GM18861 (cell line): ENCODE measurements at regions not wholly inside any gene's neighbourhood (a gene's known extent, or its start where the extent isn't known, plus 50 kb on each side); places are given as distances from the start of the nearest gene placed in this dataset.

Experiments
- ATAC-seq: cut with Tn5 transposase; IDR thresholded peaks from one replicate; pipeline ENCODE4 v1.9.1; 2021; ENCODE audit not compliant: unreplicated experiment

GRCh38 chr22:48452766-48453165 lies 1374.9 kb downstream of the BRD1 start:
- no peak for ATAC-seq

- ATAC-seq = no peak
Observed at GRCh38 chr22:48451891-48452290, 1375.8 kb downstream of the BRD1 start.

DNA sequence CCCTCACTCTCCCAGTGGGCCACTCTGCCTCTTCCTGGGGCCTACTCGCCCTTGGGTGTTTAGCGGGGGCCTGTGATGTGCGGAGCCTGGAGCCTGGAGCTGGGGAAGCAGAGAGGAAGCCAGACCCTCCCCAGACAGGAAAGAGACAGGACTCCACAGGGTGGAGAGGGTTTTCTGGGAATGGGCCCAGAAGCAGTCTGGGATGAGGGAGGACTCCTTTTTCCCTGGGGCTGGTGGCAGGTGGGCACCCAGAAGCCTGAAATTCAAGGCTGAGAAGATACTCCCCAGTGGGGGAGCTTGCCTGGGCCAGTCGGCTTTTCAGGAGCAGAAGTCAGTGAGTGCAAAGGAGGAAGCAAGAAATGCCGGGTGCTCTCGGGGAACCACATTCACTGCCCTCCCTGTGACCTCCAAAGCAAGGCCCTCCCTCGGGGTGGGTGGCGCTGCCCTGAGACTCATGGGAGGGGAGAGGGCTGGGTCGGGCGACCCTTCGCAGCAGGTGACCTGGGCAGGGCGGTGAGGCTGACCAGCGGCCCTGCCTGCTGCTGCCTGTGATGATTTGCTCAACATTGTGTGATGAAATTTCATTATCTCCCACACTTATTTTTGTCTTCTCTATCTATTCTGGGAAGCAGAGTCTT lies 1377.4 kb downstream of the BRD1 start:
- ATAC-seq = no peak

DNA sequence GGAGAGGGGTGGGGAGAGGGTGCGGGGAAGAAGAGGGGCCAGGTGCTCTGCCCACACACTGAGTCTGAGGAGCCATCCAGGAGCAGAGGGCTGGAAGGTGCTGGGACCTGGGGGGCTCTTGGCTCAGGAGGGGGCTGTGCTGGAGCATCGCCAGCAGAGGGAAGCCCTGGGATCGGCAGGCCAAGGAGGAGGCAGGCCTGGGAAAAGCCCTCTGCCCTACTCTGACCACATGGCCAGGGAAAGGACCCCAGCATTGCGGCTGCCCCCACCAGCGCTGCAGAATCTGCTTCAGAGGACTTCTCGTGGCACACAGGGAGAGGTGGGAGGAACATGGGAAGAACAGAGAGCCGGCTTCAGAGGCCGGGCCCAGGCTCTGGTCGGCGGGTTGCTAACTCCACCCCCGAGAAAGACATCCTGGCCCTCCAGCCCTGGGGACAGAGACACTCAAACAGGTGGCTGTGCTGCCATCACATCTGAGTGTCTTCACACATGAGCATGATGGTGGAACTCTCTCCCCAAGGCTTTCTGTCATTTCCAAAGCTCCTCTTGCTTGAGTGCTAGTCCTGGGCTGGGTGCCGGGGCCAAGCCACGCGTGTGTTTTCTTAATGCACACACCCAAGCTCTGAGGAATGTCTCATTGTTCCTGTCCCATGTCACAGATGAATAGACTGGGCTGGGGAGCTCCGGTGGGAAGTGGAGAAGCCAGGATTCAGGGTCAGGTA lies 1378.0 kb downstream of the BRD1 start:
- no peak for ATAC-seq

DNA sequence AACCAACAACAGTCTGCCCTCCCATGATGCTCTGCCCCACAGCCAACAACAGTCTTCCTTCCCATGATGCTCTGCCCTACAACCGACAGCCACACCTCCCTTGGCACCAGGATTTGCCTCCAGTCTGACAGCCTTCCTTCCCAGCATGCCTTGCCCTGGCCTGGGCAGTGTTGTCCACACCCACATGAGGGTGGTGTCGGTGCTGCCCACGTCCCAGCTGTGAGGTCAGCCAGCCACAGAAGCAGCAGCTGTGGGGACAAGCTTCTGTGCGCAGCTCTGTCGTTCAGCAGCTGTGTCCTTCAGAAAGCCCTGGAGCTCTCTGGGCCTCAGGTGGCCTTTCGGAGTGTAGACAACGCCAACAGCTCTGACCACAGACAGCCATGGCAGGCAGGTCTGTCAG lies 1378.9 kb downstream of the BRD1 start:
- ATAC-seq = no peak

DNA sequence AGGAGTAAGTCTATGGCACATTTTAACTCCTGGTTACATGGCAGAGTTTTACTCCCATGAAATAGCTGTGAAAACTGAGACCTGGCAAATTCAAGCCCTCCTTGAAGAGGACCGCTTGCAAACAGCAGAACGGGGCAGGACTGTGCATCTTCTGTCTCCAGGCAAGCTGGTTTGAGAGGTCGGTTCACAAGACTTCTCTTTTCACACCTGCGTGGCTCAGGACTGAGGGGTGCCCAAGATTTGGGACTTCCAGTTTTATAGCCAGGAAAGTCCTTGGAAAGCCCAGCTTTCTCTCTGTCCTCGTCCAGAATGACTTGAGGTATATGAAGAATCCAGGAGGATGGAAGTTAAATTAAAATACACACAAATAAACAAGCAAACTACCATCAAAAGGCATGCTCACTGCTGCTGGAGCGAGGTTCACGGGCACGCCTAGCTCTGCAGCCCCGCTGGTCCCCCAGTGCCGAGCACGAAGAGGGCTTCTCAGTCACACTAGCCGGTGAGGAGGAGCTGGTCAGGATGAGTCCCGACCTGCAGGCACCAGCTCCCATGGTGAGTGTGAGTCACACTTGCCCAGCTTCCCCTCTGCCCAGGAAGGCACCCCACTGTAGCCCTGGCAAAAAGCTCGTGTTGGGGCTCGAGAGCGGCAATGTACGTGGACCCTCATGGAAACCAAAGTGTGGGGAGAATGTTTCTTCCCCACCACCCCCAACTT lies 1382.4 kb downstream of the BRD1 start:
- ATAC-seq = no peak

- ATAC-seq = peak; percentile 80
Observed at GRCh38 chr22:48444320-48445112, 1383.2 kb downstream of the BRD1 start.

DNA sequence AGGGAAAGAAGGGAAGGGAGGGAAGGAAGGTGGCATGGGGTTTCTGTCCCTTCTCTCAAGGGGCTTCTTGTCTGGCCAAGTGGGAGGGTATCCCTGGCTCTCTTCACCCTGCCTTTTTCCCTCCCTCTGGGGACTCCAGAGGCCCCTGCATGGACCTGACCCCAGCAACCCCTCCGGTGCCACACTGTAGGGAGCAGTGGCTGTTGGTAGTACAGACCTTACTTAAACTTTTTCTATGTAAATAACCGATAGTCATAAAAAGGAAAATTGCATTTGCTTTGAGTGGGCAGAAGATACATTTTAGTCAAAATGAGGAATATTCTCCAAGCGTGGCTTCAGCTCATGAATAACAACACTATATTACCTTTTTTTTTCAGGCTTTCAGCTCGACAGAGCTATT lies 1384.0 kb downstream of the BRD1 start:
- ATAC-seq = no peak

GRCh38 chr22:48442663-48443062 lies 1385.0 kb downstream of the BRD1 start:
- no peak for ATAC-seq

GRCh38 chr22:48441553-48441850 lies 1386.2 kb downstream of the BRD1 start:
- no peak for ATAC-seq

DNA sequence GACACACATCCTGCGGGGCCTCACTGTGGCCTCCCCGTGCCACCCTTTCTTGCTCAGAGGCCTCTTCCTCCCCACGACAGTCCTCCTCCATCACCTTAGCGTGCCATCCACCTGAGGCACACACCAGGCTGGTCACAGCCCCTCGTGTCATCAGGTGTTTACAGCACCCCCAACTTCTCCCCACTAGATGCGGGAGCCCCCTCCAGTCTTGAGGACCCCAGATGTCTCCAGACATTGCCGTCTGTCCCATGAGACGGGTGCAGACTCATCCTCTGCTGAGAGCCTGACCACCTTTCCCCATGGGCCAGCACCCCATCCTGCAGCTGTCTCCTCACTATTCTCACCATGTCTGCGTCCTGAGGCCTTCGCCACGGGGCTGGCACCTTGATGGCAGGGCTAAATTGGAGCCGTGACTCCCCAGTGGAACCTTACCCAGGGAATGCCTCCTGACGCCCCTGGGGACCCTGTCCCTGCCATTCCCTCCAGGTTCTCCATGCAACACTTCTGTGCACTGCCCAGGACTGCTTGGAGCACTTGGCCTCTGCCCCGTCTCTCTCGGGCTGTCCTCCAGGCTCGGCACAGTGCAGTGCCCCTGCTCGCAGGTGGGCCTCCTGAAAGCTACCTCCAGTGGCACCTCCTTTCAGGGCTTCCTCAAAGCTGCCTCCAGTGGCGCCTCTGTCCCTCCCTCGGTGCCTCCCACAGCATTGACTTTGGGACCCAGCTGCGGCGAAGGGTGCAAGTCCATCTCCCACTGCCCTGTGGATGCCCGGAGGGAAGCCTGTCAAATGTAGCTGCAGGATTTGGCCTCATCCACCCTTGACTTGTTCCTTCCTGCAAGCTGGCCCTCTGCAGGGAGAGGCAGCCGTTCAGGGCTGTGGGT lies 1386.8 kb downstream of the BRD1 start:
- no peak for ATAC-seq

DNA sequence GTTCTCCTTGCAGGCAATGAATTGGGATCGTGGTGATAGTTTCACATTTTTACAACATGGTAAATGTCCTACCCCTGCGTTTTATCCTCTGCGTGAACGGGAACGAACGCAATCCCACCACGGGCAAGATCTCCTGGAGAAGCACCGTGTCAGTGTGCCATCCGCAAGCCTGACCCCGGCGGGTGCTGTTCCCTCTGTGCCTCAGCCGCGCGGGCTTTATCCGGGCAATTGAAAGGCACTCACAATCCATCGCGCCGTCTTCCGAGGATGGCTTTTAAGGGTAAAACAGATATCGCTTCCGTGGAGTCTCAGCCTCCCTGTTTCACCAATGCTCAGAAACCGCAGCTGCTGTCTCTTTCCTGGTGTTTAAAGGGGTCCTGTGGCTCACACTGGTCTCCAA lies 1387.5 kb downstream of the BRD1 start:
- no peak for ATAC-seq

DNA sequence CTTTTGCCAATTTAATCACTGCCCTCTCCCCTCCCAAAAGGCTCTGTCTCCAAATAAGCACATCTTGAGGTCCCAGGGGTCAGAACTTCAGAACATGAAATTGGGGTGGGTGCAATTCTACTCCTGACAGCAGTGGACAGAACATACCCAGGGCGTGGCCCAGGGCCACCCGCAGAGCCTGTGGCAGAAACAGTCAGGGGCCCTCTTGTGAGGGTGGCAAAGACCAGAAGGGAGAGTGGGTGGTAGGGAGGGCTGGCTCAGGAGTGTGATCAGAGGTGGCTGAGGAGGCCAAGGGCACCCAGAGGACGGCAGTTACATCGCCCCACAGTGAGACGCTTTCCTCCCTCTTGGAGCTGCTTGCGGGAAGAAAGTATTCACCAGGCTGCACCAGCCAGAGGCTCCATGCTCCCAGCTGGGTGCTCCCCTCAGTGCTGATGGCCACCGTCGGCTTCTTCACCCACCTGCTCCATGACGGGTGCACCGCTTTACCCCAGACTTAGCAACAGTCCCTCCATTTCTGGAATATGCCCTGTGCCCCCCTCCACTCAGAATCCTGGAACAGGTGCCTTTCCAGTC lies 1388.0 kb downstream of the BRD1 start:
- ATAC-seq = no peak

DNA sequence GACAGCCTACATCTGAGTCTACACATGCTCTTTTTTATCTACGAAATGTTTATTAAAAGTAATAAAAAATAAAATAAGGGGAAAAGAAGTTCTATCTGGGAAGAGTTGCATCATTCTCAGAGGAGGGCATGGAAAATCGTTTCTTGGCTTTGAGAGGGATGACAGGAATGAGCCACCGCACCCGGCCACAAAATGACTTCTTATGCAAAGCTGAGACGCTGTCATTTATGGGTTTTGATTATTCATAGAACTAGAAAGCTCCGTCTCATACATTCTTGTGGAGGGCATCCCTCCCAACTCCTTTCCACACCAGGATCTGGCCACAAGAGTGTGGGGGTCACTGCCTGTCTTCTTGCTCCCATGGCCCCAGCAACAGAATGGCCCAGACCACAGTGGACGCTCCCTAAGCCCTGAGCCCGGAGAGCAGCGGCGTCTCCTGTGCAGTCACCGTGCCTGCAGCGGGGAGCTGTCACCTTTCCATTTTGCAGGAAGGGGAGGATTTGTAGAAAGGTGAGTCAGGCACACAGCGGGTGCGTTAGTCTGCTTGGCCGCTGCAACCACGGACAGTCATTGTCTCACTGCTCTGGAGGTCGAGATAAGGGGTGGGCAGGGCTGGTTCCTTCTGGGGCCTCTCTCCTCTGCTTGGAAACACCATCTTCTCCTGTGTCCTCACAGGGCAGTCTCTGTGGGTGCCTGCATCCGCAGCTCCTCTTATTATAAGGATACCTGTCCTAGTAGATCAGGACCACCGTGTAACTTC lies 1388.7 kb downstream of the BRD1 start:
- ATAC-seq = no peak

DNA sequence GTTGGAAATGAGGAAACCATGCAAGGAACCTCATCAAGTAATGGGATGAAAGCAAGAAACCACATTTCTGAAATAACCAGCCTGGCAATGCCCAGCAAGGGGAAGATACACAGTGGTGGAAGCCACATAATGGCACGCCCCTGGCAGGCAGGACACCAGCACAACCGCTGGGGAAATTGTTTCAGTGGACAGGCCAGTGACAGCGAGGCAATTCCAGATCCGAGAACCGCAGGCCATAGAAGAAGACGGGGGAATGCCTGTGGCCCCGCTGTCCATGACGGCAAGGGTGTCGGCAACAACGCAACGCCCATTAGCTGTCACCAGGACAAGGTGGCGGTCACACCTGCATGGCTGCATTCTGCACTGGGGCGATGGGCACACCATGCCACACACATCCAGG lies 1389.6 kb downstream of the BRD1 start:
- ATAC-seq = no peak

DNA sequence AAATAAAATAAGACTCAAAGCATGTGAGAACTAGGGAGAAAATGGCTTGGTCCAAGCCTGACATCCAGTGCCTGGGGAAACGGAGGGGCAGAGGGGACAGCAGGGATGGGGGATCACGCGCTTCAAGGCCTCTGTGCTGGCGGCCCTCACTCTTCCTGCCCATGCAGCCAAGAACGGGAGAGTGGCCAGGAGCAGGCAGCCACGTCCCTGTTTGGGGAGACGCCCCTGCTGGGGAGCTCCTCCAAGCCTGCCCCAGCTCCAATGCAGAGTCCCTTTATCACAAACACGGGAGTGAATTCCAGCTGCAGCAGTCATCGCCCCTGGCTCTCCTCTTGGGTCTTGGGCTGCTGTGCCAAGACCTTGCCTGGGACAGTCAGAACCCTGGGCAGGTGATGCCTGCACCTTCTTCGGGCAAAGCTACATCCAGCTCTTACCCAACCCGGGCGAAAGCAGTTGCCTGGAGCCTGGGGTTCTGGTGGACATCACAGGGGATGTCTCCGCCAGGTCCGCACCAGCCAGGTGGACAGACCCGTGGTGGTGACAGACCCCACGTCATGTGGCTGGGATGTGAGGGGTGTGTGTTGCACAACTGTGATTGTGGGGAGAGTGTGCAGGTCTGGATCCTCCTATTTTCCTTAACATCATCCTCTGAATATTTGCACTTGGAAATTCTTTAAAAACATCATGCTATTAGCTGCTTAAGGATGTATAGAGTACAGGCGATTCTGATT lies 1391.3 kb downstream of the BRD1 start:
- no peak for ATAC-seq

- ATAC-seq = no peak
Observed at GRCh38 chr22:48434868-48435250, 1392.8 kb downstream of the BRD1 start.

GRCh38 chr22:48434156-48434867 lies 1393.4 kb downstream of the BRD1 start:
- no peak for ATAC-seq
